ENCODE measurements at regions not wholly inside any gene's neighbourhood (a gene's known extent, or its start where the extent isn't known, plus 50 kb on each side); places are given as distances from the start of the nearest gene placed in this dataset.

DNA sequence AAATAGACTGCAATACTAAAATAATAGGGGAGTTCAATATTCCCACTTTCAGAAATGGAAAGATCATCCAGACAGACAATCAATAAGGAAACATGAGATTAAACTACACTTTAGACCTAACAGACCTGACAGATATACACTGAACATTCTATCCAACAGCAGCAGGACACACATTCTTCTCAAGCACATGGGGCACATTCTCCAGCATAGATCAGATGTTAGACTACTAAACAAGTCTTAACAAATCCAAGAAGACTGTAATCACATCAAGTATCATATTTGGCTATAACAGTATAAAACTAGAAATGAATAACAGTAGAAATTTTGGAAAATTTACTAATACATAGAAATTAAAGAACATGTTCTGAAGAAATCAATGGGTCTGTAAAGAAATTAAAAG, 458.9 kb upstream of the ANKRD30A start:
- DNase-seq (ENCODE audit: low spot score) = no peak
- intact Hi-C loops (cut with DNase I) = no loop called here

- intact Hi-C loops (cut with DNase I) = no loop called here
- no peak for DNase-seq (ENCODE audit: low spot score)
These were observed 462.8 kb upstream of the ANKRD30A start for GRCh38 chr10:36662571-36662970.

GRCh38 chr10:36650274-36650673, 475.1 kb upstream of the ANKRD30A start:
- intact Hi-C loops (cut with DNase I) = no loop called here
- DNase-seq (ENCODE audit: low spot score) = no peak

GRCh38 chr10:36647540-36647939, 477.9 kb upstream of the ANKRD30A start:
- DNase-seq (ENCODE audit: low spot score) = no peak

GRCh38 chr10:36640626-36641025, 484.8 kb upstream of the ANKRD30A start:
- no peak for DNase-seq (ENCODE audit: low spot score)
- intact Hi-C loops (cut with DNase I) = no loop called here

More at GRCh38 chr10:36647540-36647939, 477.9 kb upstream of the ANKRD30A start:
- intact Hi-C loops (cut with DNase I) = no loop called here

DNA sequence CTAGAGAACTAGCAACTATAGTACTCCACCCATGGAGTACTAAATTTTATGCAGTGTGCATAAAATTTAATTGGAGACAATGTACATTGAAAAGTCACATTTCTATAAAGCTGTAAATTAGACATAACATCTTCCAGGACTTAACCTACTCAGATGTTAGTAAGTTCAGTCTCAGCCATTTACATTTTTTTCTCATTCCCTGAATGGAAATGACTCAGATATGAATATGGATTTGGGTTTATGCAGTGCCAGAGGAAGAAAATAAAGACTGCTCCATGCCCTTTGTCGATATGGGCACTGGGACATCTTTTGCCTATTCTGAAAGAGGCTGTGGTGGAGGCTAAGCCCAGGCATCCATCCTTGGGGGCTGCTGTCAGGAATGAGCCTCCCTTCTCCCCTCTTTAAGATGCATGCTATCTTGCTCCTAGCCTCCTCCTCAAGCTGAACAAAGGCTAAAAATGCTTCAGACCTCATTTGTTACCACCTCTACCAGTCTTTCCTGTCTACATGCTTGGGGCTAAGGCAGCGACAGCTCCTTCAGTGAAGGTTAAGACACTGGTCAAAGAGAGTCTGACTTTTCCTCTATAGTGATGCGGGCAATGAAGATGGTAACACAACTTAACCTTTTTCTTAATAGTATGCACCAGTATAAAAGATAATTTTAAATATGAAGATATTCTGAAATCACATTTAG, 486.8 kb upstream of the ANKRD30A start:
- DNase-seq (ENCODE audit: low spot score) = no peak
- intact Hi-C loops (cut with DNase I) = no loop called here

- no peak for DNase-seq (ENCODE audit: low spot score)
- intact Hi-C loops (cut with DNase I) = no loop called here
These were observed 488.5 kb upstream of the ANKRD30A start for GRCh38 chr10:36636879-36637278.

DNA sequence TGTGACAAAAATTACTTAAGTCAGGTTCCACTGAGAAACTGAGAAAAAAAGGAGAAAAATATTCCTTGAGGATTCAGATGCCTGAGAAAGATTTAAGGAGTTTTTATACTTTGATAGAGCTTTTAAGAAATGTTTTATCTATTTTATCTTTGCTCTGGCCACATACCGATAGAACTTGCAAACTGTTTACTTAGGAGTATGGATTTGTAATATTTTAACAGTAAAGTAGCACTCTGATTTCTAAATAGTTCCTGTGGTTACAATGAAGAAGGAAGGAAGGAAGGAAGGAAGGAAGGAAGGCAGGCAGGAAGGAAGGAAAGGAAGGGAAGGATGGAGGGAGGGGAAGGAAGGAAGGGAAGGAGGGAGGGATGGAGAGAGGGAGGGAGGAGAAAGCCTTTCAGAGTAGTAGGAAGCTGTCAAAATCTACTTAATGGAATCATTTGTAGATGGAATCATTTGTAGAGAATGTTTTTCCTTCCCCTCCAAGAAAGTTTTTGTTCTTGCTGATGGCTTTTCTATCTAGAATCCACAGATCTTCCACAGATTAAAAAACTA, 489.0 kb upstream of the ANKRD30A start:
- no peak for DNase-seq (ENCODE audit: low spot score)
- intact Hi-C loops (cut with DNase I) = no loop called here

DNA sequence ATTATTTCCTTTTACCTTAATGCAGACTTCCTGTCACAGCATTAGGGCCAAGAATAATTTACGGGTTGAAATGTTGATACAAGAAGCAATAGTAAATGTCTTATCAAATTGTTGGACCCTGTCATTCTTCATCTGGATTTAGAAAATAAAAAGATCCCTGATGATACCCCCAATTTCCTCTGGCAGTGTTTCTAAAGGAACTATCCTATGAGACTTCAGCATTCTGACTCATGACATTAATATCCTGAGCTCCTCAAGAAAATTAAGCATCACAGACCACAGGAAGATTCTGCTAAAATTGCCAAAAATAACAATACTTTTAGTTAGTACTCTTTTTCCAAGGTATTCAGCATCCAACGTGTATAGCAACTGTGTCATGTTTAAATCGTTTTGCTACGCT, 490.5 kb upstream of the ANKRD30A start:
- intact Hi-C loops (cut with DNase I) = no loop called here
- DNase-seq (ENCODE audit: low spot score) = no peak

- intact Hi-C loops (cut with DNase I) = no loop called here
- no peak for DNase-seq (ENCODE audit: low spot score)
These were observed 495.1 kb upstream of the ANKRD30A start for GRCh38 chr10:36630267-36630666.

DNA sequence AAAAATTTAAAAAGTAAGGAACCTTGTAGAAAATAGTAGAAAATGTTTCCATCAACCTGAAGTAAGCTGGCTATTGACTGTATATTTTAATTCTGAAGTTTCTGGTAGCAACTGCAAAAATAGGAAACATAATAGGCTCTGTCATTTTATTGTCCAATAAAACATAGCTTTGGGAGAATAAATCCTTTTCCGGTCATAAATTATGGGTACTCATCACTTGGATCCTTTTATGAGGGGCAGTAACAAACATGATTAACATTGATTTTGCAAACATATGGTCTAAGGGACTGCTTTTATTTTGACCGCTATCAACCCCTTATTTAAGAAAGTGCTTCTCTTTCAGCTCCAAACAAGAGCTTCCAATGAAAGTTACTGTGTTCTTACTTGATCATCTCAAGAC, 495.9 kb upstream of the ANKRD30A start:
- intact Hi-C loops (cut with DNase I) = no loop called here
- DNase-seq (ENCODE audit: low spot score) = no peak

DNA sequence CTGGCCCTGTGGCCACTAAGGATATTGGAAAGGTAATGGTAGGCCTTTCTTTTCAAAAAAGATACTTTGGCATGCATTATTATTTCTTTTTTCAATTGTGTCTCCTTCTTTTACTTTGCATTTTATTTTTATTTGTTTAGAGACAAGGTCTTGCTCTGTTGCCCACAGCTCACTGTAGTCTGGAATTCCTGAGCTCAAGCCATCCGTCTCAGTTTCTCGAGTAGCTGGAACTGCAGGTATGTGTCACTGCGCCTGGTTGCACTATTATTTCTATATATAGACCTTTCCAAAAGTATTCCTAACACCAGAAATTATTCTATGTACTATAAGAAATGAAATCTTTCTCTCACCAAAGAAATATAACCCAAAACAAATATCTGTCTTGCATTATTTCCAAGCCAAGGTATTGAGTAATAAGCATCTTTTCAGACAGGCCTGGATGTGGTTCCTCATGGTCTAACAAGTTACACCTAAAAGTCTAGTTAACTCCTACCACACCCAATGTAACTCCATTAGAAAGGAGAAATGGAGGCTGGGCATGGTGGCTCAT, 500.8 kb upstream of the ANKRD30A start:
- intact Hi-C loops (cut with DNase I) = no loop called here
- DNase-seq (ENCODE audit: low spot score) = no peak

DNA sequence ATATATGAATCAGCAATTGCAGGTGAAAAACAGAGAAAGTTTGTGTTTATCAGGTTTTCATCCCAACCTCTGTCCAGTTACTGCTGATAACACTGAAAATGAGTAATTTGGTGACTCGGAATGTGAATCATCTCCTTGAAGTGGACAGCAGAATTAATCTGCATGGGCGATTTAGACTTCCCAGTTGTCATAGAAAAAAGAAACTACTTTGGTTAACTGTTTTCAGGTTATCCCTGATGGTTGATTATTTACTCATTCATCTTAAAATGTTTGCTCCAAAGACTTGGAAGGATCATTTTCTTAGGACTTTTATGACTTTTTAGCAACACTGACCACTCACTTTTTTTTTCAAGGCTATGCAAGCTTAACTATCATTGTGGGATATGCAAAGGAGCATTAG, 504.1 kb upstream of the ANKRD30A start:
- DNase-seq (ENCODE audit: low spot score) = no peak
- intact Hi-C loops (cut with DNase I) = no loop called here

GRCh38 chr10:36612436-36612835, 513.0 kb upstream of the ANKRD30A start:
- no peak for DNase-seq (ENCODE audit: low spot score)
- intact Hi-C loops (cut with DNase I) = no loop called here

GRCh38 chr10:36608866-36609265, 516.5 kb upstream of the ANKRD30A start:
- intact Hi-C loops (cut with DNase I) = no loop called here

DNA sequence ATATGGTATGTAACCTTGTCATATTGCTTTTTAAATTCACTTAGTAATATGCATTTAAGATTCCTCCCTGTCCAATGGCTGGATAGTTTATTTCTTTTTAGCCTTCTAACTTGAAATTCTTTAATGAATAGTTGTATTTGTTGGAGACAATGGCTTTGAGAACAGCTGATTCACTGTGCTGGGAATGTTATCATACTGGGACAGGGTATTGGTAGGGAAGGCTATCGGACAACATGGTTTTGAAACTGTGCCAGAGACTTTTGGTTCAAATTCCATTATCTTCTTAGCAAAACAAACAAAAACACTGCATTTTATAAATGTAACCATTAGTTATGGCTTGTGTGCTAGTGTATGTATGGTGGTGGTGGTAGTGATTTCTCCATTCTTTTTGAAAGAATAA, 517.1 kb upstream of the ANKRD30A start:
- DNase-seq (ENCODE audit: low spot score) = no peak
- intact Hi-C loops (cut with DNase I) = no loop called here

More at GRCh38 chr10:36608866-36609265, 516.5 kb upstream of the ANKRD30A start:
- no peak for DNase-seq (ENCODE audit: low spot score)

DNA sequence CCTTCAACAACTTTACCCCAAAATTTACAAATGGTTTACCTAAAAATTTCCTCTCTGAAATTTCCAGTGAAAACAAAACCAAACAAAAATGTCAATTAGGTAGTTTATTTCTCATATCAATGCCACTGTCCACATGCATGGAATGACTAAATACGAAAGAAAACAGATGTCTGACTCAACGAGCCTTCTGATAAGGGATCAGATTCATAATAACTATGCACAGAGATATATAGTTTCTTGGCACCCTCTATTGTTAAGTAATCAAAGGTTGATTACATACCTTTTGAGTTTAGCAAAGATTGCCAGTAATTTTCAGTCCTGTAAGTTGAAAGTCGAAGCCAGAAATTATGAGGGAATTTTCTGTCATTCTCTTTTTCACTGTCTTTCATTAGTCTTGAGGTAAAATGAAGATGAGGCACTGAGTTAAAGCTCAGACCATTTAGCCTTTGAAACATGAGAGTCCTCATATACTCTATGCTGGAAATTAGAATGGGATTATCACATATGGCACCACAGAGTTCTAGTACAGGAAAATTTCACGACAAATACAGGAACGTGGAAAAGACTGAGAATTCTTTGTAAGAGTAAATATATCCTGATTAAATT, 519.1 kb upstream of the ANKRD30A start:
- intact Hi-C loops (cut with DNase I) = no loop called here
- DNase-seq (ENCODE audit: low spot score) = no peak

- DNase-seq (ENCODE audit: low spot score) = no peak
- intact Hi-C loops (cut with DNase I) = no loop called here
These were observed 521.1 kb upstream of the ANKRD30A start for GRCh38 chr10:36604316-36604715.

GRCh38 chr10:36603688-36604087, 521.7 kb upstream of the ANKRD30A start:
- intact Hi-C loops (cut with DNase I) = no loop called here
- no peak for DNase-seq (ENCODE audit: low spot score)

- DNase-seq (ENCODE audit: low spot score) = no peak
- intact Hi-C loops (cut with DNase I) = no loop called here
These were observed 523.0 kb upstream of the ANKRD30A start for GRCh38 chr10:36602374-36602773.

DNA sequence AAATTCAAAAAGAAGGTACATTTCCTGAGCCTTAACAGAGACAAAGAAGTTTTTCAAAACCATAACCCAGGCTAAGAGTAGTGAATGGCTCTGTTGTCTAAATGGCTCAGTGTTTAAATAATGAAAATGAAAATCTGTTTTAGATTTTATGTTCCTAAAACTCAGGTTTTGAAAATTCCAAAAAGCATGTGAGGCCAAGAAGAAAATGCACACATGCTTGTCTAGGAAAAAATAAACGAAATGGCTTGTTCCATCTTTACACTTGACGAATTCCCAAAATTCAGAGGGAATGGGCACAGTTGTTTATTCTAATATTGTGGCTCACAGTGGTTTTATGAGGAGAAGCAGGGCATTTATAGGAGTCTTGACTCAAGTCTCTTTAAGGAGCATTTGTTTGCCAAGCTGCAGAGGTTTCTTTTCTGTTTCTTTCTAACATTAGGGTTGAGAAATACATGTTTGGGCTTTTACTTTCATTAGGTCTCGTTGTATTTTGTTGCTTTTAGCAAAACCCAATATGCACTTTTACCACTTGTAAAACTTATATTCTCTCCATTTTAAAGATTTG, 527.6 kb upstream of the ANKRD30A start:
- no peak for DNase-seq (ENCODE audit: low spot score)
- intact Hi-C loops (cut with DNase I) = no loop called here

All from cardiac septum (tissue), 1 donor.